Cardiac fibroblast (primary cell): ENCODE measurements at regions not wholly inside any gene's neighbourhood (a gene's known extent, or its start where the extent isn't known, plus 50 kb on each side); places are given as distances from the start of the nearest gene placed in this dataset.

Source experiments
- DNase-seq, 2 donors: peaks; one replicate each; pipeline versions ENCODE4 v3.0.0 to v3.0.0-alpha.2; 2010; ENCODE audit warnings: low read depth in 2 of 2
- H3K4me3 ChIP-seq, 2 donors: replicated peaks in 1 of 2; 1 replicate in 1 of 2; 2 replicates in 1 of 2; pipeline ENCODE4 v1.5.1; 2011; ENCODE audit warnings: low read depth in 2 of 2, low read length in 2 of 2, mild to moderate bottlenecking in 2 of 2, moderate library complexity in 1 of 2
- TF ChIP-seq, protein P1 (sequence below): IDR thresholded peaks from one replicate; pipeline ENCODE4 v1.5.1; 2011; ENCODE audit warnings: low read depth, mild to moderate bottlenecking, low read length, inconsistent platforms

- no peak overlapping the region for H3K4me3 ChIP-seq
- TF ChIP-seq, protein P1, sequence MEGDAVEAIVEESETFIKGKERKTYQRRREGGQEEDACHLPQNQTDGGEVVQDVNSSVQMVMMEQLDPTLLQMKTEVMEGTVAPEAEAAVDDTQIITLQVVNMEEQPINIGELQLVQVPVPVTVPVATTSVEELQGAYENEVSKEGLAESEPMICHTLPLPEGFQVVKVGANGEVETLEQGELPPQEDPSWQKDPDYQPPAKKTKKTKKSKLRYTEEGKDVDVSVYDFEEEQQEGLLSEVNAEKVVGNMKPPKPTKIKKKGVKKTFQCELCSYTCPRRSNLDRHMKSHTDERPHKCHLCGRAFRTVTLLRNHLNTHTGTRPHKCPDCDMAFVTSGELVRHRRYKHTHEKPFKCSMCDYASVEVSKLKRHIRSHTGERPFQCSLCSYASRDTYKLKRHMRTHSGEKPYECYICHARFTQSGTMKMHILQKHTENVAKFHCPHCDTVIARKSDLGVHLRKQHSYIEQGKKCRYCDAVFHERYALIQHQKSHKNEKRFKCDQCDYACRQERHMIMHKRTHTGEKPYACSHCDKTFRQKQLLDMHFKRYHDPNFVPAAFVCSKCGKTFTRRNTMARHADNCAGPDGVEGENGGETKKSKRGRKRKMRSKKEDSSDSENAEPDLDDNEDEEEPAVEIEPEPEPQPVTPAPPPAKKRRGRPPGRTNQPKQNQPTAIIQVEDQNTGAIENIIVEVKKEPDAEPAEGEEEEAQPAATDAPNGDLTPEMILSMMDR = no peak
- DNase-seq = peak in 1 of 2 donors; percentile 50
Observed at GRCh38 chr5:125059255-125060002, 313.0 kb upstream of the ZNF608 start.

DNA sequence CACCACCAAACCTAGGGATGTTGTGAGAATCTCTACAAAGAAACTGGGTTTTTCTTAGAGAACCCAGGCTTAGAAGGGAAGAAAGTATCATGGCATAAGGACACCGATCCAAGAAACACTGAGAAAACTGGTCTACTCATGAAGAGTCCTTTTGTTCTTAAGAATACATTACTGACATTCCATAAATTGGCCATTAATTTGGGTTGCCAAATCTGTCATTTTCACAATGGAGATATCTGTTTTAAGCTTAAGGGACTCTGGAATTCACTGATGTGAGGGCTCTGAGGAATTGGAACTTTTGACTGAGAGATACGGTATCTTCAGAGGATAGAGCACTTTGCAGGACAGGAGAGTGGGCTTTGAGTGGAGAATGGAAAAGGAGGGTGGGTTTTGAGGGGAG, 315.3 kb upstream of the ZNF608 start:
- no peak overlapping the region for H3K4me3 ChIP-seq
- DNase-seq = no peak
- TF ChIP-seq, protein P1 = no peak

DNA sequence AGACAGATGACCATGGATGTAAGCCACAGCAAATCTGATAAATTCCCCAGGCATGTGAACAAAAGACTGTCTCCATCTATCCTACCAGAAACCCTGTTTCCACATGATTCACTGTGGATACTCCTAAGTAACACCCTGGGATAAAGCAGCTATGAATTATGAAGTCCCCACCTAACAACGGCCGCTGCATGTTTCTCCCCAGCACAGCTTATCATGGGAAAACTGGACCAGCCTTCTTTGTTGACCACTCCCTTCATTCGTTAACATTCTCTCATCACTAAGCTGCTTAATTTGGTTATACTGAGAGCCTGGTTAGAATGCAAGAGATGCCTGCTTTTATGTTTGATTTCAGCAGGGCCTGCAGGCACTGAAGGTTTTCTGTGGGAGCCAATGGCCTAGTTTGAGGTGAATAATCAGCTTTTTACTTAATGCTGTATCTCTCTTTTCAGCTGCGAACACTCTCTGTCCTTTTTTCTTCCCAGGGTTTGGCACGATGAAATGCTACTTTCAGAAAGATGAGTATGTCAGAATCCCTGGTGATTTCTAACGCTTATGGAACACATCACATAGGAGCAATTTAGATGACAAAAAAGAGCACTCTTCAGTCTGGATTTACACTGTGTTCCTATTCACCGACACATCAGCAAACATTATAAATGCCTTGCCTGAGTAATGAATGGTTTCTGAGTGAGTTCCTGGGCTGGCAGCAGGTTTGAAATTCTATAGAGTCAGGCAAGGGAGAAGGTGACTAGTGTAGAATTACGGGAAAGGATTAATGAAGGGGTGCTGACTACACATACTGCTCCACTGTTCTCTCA, 318.4 kb upstream of the ZNF608 start:
- peak in 1 of 2 donors; percentile 33 for DNase-seq
- no peak overlapping the region for H3K4me3 ChIP-seq
- TF ChIP-seq, protein P1 = no peak

GRCh38 chr5:125065741-125066140, 319.3 kb upstream of the ZNF608 start:
- H3K4me3 ChIP-seq = no peak overlapping the region
- DNase-seq = peak in 1 of 2 donors; percentile 70
- TF ChIP-seq, protein P1 = no peak

DNA sequence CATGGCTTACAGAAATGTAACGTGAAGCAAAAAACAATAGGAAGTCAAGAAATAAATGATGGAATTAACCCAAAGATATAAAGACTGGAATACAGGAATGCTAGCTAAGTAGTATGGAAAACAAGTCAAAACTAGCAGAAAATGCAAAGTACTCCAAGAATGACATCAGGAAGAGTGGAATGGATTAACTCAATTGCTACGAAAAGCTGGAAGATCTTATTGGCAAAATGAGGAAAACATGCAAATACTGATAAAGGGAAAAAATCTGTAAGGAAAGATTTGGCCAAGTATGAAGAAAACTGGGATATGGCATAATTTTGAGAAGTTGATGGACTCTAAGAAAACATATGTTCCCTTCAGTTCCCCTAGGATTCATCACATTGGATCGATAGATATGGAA, 324.5 kb upstream of the ZNF608 start:
- no peak for DNase-seq
- TF ChIP-seq, protein P1 = no peak
- H3K4me3 ChIP-seq = no peak overlapping the region

GRCh38 chr5:125073090-125073489, 326.7 kb upstream of the ZNF608 start:
- TF ChIP-seq, protein P1 = no peak
- no peak for DNase-seq
- H3K4me3 ChIP-seq = no peak overlapping the region
